ENCODE measurements at regions not wholly inside any gene's neighbourhood (a gene's known extent, or its start where the extent isn't known, plus 50 kb on each side); places are given as distances from the start of the nearest gene placed in this dataset.

DNA sequence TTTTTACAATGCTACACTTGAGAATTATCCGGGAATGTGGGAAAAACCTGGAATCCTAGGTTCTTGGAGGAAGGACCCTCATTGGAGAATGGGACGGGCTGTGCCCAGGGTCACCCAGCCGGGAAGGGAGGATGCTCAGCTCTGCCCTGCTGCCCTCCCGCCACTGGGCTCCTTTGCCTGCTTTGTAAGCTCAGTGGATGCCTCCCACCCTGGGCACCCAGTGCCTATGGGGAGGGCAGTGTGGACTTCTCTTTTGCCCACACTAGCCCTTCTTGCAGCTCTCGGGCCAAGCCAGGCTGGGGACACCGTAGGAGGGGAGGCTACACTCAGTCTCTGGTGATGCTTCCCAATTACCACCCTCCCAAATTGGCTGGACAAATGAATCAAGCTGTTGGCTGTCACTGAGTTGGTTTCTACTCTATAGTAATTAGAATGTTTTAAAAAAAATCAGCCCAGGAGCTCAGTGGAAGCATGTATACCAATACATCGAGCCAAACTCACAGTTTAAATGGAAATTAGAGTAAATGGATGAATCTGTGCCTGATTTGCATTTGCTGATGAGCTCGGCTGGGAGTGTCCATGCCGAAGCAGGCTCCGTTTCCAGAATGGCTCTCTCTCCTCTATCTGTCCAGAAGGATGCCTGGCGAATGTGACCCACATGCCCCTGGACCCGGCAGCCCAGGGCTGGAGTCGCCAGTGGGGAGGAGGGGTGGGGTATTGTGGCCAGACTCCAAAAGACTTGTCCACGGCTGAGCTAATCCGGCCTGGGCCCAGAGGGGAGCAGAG lies 317.0 kb downstream of the CTTN start:
- TF ChIP-seq, protein P1, sequence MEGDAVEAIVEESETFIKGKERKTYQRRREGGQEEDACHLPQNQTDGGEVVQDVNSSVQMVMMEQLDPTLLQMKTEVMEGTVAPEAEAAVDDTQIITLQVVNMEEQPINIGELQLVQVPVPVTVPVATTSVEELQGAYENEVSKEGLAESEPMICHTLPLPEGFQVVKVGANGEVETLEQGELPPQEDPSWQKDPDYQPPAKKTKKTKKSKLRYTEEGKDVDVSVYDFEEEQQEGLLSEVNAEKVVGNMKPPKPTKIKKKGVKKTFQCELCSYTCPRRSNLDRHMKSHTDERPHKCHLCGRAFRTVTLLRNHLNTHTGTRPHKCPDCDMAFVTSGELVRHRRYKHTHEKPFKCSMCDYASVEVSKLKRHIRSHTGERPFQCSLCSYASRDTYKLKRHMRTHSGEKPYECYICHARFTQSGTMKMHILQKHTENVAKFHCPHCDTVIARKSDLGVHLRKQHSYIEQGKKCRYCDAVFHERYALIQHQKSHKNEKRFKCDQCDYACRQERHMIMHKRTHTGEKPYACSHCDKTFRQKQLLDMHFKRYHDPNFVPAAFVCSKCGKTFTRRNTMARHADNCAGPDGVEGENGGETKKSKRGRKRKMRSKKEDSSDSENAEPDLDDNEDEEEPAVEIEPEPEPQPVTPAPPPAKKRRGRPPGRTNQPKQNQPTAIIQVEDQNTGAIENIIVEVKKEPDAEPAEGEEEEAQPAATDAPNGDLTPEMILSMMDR (IDR thresholded peaks at IDR 0.05): no peak
- TF ChIP-seq POLR2A (IDR thresholded peaks at IDR 0.05): no peak

All from thyroid gland (tissue), 4 donors.